Activated CD8-positive, alpha-beta T cell treated with anti-CD3 and anti-CD28 coated beads for 36 hours (primary cell): ENCODE measurements at regions not wholly inside any gene's neighbourhood (a gene's known extent, or its start where the extent isn't known, plus 50 kb on each side); places are given as distances from the start of the nearest gene placed in this dataset.

Experiments used
- ATAC-seq: fragments of 200-7000 bp; cut with Tn5 transposase; one replicate; pipeline ENCODE4 v1.10.0; 2021; ENCODE audit warnings: mild to moderate bottlenecking, moderate library complexity
- CTCF ChIA-PET: fragments of 350-600 bp; sonication (Branson Sonifier 250); formaldehyde crosslinking; loops from one replicate; lab custom pipeline; 2021; ENCODE audit warnings: antibody characterized with exemption; lab: Charles Lee
- POLR2A ChIA-PET: fragments of 350-600 bp; sonication (Branson Sonifier 250); formaldehyde crosslinking; loops from one replicate; lab custom pipeline; 2021; ENCODE audit warnings: antibody characterized with exemption; lab: Charles Lee
- DNase-seq: peaks from one replicate; pipeline ENCODE4 v3.0.0-alpha.2; 2020
- H3K27ac Mint-ChIP-seq: one replicate; pipeline ENCODE4 v1.8.0; 2021; ENCODE audit warnings: mild to moderate bottlenecking, mixed read lengths
- H3K27me3 Mint-ChIP-seq: one replicate; pipeline ENCODE4 v1.8.0; 2021; ENCODE audit warnings: mixed read lengths
- H3K36me3 Mint-ChIP-seq: one replicate; pipeline ENCODE4 v1.8.0; 2021; ENCODE audit warnings: low read depth, mixed read lengths
- H3K4me1 Mint-ChIP-seq: one replicate; pipeline ENCODE4 v1.8.0; 2021; ENCODE audit warnings: low read depth, mixed read lengths
- H3K4me3 Mint-ChIP-seq: one replicate; pipeline ENCODE4 v1.8.0; 2021; ENCODE audit warnings: mild to moderate bottlenecking, moderate library complexity, mixed read lengths
- H3K9me3 Mint-ChIP-seq: one replicate; pipeline ENCODE4 v1.8.0; 2021; ENCODE audit warnings: mixed read lengths
- intact Hi-C: fragments of 100-400 bp; cut with micrococcal nuclease; formaldehyde crosslinking; loops from one replicate; pipeline ENCODE4 v1.10.0; 2022
- TF ChIP-seq, protein P1 (sequence below): fragments of 200-600 bp; IDR thresholded peaks from one replicate; pipeline ENCODE4 v1.8.0; 2022; ENCODE audit warnings: antibody characterized with exemption, mild to moderate bottlenecking

DNA sequence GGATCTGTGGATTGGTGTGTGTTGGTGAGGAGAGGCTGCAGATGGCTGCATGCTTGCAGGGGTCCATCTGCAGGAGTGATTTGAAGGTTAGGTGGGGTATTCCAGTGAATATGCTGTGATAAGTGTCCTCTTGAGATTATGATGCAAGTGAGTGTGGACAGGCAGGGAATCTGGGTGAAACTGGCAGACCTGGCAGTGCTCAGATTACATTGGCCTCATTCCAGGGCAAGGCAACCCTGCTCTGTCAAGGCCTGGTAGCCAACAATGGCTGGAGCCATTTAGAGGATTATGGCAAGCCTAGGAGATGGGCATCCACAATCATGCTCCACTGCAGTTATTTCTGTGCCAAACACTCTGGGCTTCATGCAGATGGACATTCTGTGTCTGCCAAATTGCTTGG lies 113.9 kb downstream of the RTL3 start:
- Mint-ChIP-seq H3K4me3 (no peak overlapping the region), H3K4me1 (no peaks in the 10 kb centered on the region), H3K36me3 (peaks cover 7% of the 10 kb centered on the region), H3K9me3 (peaks cover 18% of the 10 kb centered on the region), H3K27me3 (no peaks in the 10 kb centered on the region), H3K27ac (no peak overlapping the region)
- ChIA-PET CTCF (no interaction called here), POLR2A (no interaction called here)
- TF ChIP-seq, protein P1, sequence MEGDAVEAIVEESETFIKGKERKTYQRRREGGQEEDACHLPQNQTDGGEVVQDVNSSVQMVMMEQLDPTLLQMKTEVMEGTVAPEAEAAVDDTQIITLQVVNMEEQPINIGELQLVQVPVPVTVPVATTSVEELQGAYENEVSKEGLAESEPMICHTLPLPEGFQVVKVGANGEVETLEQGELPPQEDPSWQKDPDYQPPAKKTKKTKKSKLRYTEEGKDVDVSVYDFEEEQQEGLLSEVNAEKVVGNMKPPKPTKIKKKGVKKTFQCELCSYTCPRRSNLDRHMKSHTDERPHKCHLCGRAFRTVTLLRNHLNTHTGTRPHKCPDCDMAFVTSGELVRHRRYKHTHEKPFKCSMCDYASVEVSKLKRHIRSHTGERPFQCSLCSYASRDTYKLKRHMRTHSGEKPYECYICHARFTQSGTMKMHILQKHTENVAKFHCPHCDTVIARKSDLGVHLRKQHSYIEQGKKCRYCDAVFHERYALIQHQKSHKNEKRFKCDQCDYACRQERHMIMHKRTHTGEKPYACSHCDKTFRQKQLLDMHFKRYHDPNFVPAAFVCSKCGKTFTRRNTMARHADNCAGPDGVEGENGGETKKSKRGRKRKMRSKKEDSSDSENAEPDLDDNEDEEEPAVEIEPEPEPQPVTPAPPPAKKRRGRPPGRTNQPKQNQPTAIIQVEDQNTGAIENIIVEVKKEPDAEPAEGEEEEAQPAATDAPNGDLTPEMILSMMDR = no peak
- DNase-seq (no peak), ATAC-seq (no peak)
- intact Hi-C loops = no loop called here

DNA sequence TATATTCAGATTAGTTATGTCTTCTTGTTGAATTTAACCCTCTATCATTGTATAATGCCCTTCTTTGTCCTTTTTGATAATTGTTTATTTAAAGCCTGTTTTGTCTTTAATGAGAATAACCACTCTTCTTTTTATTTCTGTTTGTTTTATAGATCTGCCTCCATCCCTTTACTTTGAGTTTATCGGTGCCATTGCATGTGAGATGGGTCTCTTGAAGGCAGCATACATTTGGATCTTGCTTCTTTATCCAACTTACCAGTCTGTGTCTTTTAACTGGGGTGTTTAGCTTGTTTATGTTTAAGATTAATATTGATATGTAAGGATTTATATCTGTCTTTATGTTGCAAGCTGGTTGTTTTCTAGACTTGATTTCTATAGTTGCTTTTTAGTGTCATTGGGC lies 115.8 kb downstream of the RTL3 start:
- Mint-ChIP-seq H3K9me3 (peaks cover 18% of the 10 kb centered on the region), H3K27ac (no peak overlapping the region), H3K4me3 (no peak overlapping the region), H3K36me3 (peaks cover 7% of the 10 kb centered on the region), H3K27me3 (no peaks in the 10 kb centered on the region), H3K4me1 (no peaks in the 10 kb centered on the region)
- CTCF ChIA-PET = no interaction called here
- POLR2A ChIA-PET = no interaction called here
- intact Hi-C loops = no loop called here
- DNase-seq (no peak), ATAC-seq (no peak)
- TF ChIP-seq, protein P1 = no peak

DNA sequence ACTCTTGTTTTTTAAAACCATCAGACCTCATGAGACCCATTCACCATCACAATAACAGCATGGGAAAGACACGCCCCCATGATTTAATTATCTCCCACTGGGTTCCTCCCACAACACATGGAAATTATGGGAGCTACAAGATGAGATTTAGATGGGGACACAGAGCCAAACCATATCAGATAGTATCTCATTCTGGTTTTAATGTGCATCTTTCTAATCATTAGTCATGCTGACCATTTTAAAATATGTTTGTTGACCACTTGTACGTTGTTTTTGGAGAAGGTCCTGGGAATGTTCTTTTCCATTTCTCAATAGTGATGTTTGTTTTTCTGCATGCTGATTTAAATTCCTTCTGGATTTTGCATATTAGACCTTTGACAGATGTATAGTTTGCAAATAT lies 119.0 kb downstream of the RTL3 start:
- Mint-ChIP-seq H3K27me3 (no peaks in the 10 kb centered on the region), H3K4me1 (no peaks in the 10 kb centered on the region), H3K4me3 (no peak overlapping the region), H3K36me3 (peaks cover 7% of the 10 kb centered on the region), H3K9me3 (peaks cover 18% of the 10 kb centered on the region), H3K27ac (no peak overlapping the region)
- TF ChIP-seq, protein P1 = no peak
- no peak for DNase-seq
- ATAC-seq = no peak
- ChIA-PET POLR2A (no interaction called here), CTCF (no interaction called here)
- intact Hi-C loops = no loop called here

DNA sequence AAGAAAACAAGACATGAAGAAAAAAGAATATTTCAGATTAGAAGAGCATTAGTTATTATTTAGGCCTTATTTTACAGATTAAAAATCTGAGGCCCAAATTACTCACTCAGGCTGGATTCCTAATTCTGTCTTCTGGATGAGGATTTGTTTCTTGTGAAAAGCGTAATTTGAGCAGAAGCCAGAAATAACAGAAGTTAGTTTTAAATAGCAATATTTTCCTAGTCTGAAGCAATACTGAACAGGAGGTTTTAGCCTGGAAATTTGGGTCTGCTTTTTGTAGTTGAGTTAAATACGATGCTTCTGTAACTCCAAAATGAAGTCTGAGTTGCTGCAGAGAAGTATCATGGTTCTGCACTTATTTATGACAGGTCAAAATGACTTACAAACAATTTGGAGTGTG lies 124.9 kb downstream of the RTL3 start:
- ATAC-seq = no peak
- no peaks in the 10 kb centered on the region for H3K36me3 Mint-ChIP-seq
- no peak for DNase-seq
- H3K27me3 Mint-ChIP-seq = no peaks in the 10 kb centered on the region
- TF ChIP-seq, protein P1 = no peak
- ChIA-PET POLR2A (no interaction called here), CTCF (no interaction called here)
- intact Hi-C loops = no loop called here
- no peaks in the 10 kb centered on the region for H3K9me3 Mint-ChIP-seq
- H3K4me1 Mint-ChIP-seq = peaks cover 6% of the 10 kb centered on the region
- H3K4me3 Mint-ChIP-seq = no peak overlapping the region
- no peak overlapping the region for H3K27ac Mint-ChIP-seq

DNA sequence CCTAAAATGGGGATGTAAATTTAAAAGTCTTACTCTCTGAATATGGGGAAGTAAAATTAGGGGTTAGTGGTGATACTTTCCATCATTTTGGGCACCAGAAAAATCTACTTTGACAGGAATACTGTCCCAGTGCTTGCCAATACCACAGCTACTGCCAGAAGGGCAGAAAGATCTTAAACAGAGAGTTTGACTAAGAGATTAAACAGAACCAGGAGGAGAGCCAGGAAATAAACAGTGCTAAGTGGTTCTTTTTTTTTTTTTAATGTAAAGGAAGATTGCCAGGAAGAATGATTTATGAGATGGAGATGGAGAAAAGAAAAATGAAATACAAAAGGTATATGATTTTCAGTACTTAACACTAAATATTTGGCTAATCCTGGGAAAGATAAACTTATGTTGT lies 126.8 kb downstream of the RTL3 start:
- ChIA-PET CTCF (no interaction called here), POLR2A (no interaction called here)
- Mint-ChIP-seq H3K27ac (no peak overlapping the region), H3K27me3 (no peaks in the 10 kb centered on the region), H3K36me3 (no peaks in the 10 kb centered on the region), H3K9me3 (no peaks in the 10 kb centered on the region), H3K4me3 (no peak overlapping the region), H3K4me1 (peaks cover 19% of the 10 kb centered on the region)
- intact Hi-C loops = no loop called here
- no peak for ATAC-seq
- TF ChIP-seq, protein P1 = no peak
- DNase-seq = no peak
